Panc1 (cell line): ENCODE measurements at regions not wholly inside any gene's neighbourhood (a gene's known extent, or its start where the extent isn't known, plus 50 kb on each side); places are given as distances from the start of the nearest gene placed in this dataset.

Experiments used
- ATAC-seq: fragments of 200-7000 bp; cut with Tn5 transposase; 2 replicates; pipeline ENCODE4 v1.9.1; 2020; ENCODE audit warnings: mild to moderate bottlenecking, moderate library complexity
- BruUV-seq: library from RNA; stranded (reverse); fragments of 400-500 nt; replicated peaks from 2 replicates; lab custom pipeline; 2021; lab: Mats Ljungman, UMichigan
- CTCF ChIA-PET: fragments of 300-600 bp; sonication (Branson Sonifier 250); formaldehyde crosslinking; loops from one replicate; lab custom pipeline; 2022; ENCODE audit warnings: antibody characterized with exemption; lab: Charles Lee
- POLR2A ChIA-PET: fragments of 300-600 bp; sonication (Branson Sonifier 250); formaldehyde crosslinking; loops from one replicate; lab custom pipeline; 2022; ENCODE audit warnings: antibody characterized with exemption; lab: Charles Lee
- DNase-seq: peaks from one replicate; pipeline ENCODE4 v3.0.0-alpha.2; 2010; ENCODE audit warnings: low read depth, low spot score
- H3K27ac ChIP-seq: 2 replicates; pipeline ENCODE4 v1.5.1; 2011; ENCODE audit warnings: mild to moderate bottlenecking, low read length, inconsistent platforms
- H3K27me3 ChIP-seq: fragments of 200-500 bp; sonication (Bioruptor generic); 2 replicates; pipeline ENCODE4 v1.6.0; 2014; ENCODE audit warnings: low read length, inconsistent platforms; ENCODE audit not compliant: control insufficient read depth, insufficient read depth
- H3K36me3 ChIP-seq: fragments of 200-500 bp; sonication (Bioruptor generic); 2 replicates; pipeline ENCODE4 v1.5.1; 2014; ENCODE audit warnings: inconsistent platforms, mild to moderate bottlenecking, low read length, moderate library complexity; ENCODE audit not compliant: control insufficient read depth, insufficient read depth
- H3K4me1 ChIP-seq: 2 replicates; pipeline ENCODE4 v1.5.1; 2011; ENCODE audit warnings: inconsistent platforms, mild to moderate bottlenecking, low read length, moderate library complexity; ENCODE audit not compliant: control insufficient read depth, insufficient read depth
- H3K4me3 ChIP-seq, 2 experiments: 2 replicates each; pipeline ENCODE4 v1.5.1; 2011 to 2012; ENCODE audit warnings: low read depth in 2 of 2, low read length in 2 of 2, mild to moderate bottlenecking in 2 of 2, inconsistent platforms in 1 of 2, moderate library complexity in 1 of 2
- H3K9me3 ChIP-seq: fragments of 200-500 bp; sonication (Bioruptor generic); 2 replicates; pipeline ENCODE4 v1.5.1; 2014; ENCODE audit warnings: low read depth, mild to moderate bottlenecking, inconsistent platforms, low read length, moderate library complexity; ENCODE audit not compliant: control insufficient read depth, insufficient read depth
- POLR2AphosphoS5 ChIP-seq: IDR thresholded peaks from 2 replicates; pipeline ENCODE4 v1.6.1; 2012; ENCODE audit warnings: mild to moderate bottlenecking, low read depth, low read length, moderate library complexity
- SIN3A ChIP-seq: IDR thresholded peaks from 2 replicates; pipeline ENCODE4 v1.6.1; 2012; ENCODE audit warnings: low read depth, mild to moderate bottlenecking, low read length, moderate library complexity, borderline replicate concordance; ENCODE audit not compliant: insufficient read depth
- TCF7L2 ChIP-seq: IDR thresholded peaks from 2 replicates; pipeline ENCODE4 v1.6.1; 2011; ENCODE audit warnings: mild to moderate bottlenecking, low read depth, low read length, inconsistent platforms
- in situ Hi-C: cut with HindIII; loops from 2 replicates; pipeline ENCODE4 v1.10.0; 2016; ENCODE audit warnings: low sequenced_read_pairs, low pct_unique_long_range_greater_than_20kb
- intact Hi-C: fragments of 100-400 bp; cut with micrococcal nuclease; formaldehyde crosslinking; loops from one replicate; pipeline ENCODE4 v1.10.0; 2022; ENCODE audit not compliant: unreplicated experiment
- TF ChIP-seq, protein P1 (sequence below), 2 experiments: IDR thresholded peaks; 2 replicates each; pipeline ENCODE4 v1.6.1; 2011 to 2012; ENCODE audit warnings: low read depth in 2 of 2, control low read depth in 1 of 2, low read length in 1 of 2, mild to moderate bottlenecking in 1 of 2, moderate library complexity in 1 of 2; ENCODE audit not compliant: insufficient read depth in 1 of 2
- TF ChIP-seq, protein P2 (sequence below): fragments of 450-650 bp; IDR thresholded peaks from 2 replicates; pipeline ENCODE4 v1.5.1; 2017; ENCODE audit warnings: mild to moderate bottlenecking

DNA sequence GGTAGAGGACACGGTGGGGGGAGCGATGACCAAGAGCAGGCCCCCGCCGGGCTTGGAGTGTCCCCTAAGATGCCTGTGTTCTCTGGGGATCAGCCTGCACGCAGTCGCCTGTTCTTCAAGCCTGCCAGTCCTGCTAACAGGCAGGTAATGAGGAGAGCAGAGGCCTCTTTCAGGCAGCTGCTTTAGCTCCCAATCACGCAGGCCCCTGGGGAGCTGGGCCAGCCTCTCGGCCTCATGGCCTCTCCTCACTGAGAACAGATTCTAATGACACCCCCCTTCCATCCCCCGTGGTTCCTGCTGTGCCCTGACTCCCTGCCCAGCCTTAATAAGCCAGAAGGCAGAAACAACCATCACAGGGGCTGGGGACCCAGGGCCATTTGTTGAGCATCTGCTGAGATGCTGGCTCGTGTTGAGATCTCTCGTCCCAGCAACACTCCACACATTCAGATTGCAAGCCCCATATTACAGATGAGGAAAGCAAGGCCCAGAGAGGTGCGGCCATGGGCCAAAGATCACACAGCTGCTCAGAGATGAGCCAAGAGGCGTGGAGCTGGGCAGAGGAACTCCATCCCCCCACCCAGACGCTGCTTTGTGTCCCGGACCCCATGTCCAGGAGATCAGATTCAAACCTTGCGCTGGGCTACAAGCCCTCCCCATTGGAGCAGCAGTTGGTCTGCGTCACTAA is 71.6 kb upstream of the CASZ1 start:
- DNase-seq = no peak
- no peaks in the 10 kb centered on the region for H3K9me3 ChIP-seq
- no peaks in the 10 kb centered on the region for H3K36me3 ChIP-seq
- no TSS peak for BruUV-seq
- ChIA-PET CTCF (no interaction called here), POLR2A (no interaction called here)
- TF ChIP-seq, protein P1, sequence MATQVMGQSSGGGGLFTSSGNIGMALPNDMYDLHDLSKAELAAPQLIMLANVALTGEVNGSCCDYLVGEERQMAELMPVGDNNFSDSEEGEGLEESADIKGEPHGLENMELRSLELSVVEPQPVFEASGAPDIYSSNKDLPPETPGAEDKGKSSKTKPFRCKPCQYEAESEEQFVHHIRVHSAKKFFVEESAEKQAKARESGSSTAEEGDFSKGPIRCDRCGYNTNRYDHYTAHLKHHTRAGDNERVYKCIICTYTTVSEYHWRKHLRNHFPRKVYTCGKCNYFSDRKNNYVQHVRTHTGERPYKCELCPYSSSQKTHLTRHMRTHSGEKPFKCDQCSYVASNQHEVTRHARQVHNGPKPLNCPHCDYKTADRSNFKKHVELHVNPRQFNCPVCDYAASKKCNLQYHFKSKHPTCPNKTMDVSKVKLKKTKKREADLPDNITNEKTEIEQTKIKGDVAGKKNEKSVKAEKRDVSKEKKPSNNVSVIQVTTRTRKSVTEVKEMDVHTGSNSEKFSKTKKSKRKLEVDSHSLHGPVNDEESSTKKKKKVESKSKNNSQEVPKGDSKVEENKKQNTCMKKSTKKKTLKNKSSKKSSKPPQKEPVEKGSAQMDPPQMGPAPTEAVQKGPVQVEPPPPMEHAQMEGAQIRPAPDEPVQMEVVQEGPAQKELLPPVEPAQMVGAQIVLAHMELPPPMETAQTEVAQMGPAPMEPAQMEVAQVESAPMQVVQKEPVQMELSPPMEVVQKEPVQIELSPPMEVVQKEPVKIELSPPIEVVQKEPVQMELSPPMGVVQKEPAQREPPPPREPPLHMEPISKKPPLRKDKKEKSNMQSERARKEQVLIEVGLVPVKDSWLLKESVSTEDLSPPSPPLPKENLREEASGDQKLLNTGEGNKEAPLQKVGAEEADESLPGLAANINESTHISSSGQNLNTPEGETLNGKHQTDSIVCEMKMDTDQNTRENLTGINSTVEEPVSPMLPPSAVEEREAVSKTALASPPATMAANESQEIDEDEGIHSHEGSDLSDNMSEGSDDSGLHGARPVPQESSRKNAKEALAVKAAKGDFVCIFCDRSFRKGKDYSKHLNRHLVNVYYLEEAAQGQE (IDR thresholded peaks at IDR 0.05; ENCODE audit: insufficient read depth in 1 of 2, low read depth in 2 of 2, low read length in 1 of 2) = no peak
- no peak for TF ChIP-seq TCF7L2
- TF ChIP-seq SIN3A = no peak
- TF ChIP-seq, protein P2, sequence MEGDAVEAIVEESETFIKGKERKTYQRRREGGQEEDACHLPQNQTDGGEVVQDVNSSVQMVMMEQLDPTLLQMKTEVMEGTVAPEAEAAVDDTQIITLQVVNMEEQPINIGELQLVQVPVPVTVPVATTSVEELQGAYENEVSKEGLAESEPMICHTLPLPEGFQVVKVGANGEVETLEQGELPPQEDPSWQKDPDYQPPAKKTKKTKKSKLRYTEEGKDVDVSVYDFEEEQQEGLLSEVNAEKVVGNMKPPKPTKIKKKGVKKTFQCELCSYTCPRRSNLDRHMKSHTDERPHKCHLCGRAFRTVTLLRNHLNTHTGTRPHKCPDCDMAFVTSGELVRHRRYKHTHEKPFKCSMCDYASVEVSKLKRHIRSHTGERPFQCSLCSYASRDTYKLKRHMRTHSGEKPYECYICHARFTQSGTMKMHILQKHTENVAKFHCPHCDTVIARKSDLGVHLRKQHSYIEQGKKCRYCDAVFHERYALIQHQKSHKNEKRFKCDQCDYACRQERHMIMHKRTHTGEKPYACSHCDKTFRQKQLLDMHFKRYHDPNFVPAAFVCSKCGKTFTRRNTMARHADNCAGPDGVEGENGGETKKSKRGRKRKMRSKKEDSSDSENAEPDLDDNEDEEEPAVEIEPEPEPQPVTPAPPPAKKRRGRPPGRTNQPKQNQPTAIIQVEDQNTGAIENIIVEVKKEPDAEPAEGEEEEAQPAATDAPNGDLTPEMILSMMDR = no peak
- no peak for TF ChIP-seq POLR2AphosphoS5
- no peaks in the 10 kb centered on the region for H3K27me3 ChIP-seq
- ATAC-seq = peak; percentile 23; the same call in 1 of the 2 replicates
- H3K27ac ChIP-seq = no peak overlapping the region
- intact Hi-C loops (loop anchor here (2.0 to 5.0 kb wide), 3 partner anchors 73 to 356 kb away; no protein-coding TSS in a partner anchor), in situ Hi-C loops (no loop called here)
- H3K4me1 ChIP-seq = peaks cover 16% of the 10 kb centered on the region
- no peak overlapping the region for H3K4me3 ChIP-seq

DNA sequence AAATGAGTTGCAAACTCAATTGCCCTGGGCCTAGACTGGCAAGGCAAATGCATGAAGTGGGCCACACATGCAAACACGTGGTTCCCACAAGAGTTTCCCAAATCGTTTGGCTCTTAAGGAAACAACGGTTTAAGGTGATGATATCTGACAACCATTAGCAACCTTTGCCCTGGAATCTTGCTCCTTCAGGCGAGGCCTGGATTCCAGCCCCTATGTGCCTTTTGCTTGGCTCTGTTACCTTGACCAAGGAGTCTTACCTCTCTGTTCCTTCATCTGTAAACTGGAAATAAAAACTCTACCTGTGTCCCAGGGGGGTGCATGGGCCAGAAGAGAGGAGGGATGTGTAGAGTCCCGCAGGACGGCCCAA is 72.1 kb upstream of the CASZ1 start:
- in situ Hi-C loops (no loop called here), intact Hi-C loops (loop anchor here (5.0 kb wide), 2 partner anchors 176 to 356 kb away; no protein-coding TSS in a partner anchor)
- ATAC-seq = no peak

More for the DNA sequence above, 72.1 kb upstream of the CASZ1 start:
- Histone ChIP-seq H3K27ac (no peak overlapping the region), H3K4me3 (no peak overlapping the region), H3K4me1 (peaks cover 16% of the 10 kb centered on the region), H3K27me3 (no peaks in the 10 kb centered on the region), H3K36me3 (no peaks in the 10 kb centered on the region), H3K9me3 (no peaks in the 10 kb centered on the region)
- ChIA-PET POLR2A (no interaction called here), CTCF (no interaction called here)
- no peak for DNase-seq
- no TSS peak for BruUV-seq
- no peak for TF ChIP-seq POLR2AphosphoS5
- TF ChIP-seq TCF7L2 = no peak
- TF ChIP-seq, protein P1 (IDR thresholded peaks at IDR 0.05; ENCODE audit: insufficient read depth in 1 of 2, low read depth in 2 of 2, low read length in 1 of 2) = no peak
- TF ChIP-seq SIN3A = no peak
- TF ChIP-seq, protein P2 = no peak
